Endothelial cell of umbilical vein (primary cell): ENCODE measurements at regions not wholly inside any gene's neighbourhood (a gene's known extent, or its start where the extent isn't known, plus 50 kb on each side); places are given as distances from the start of the nearest gene placed in this dataset.

ENCODE experiments used
- BruUV-seq: library from RNA; stranded (reverse); fragments of 400-500 nt; replicated peaks from 2 replicates; lab custom pipeline; 2021; lab: Mats Ljungman, UMichigan
- CTCF ChIA-PET: fragments of 300-600, 350-600 bp; sonication (Branson Sonifier 250); formaldehyde crosslinking; loops from one replicate; lab custom pipeline; 2021; ENCODE audit warnings: antibody characterized with exemption, inconsistent platforms; lab: Charles Lee
- POLR2A ChIA-PET: fragments of 300-600, 350-600 bp; sonication (Branson Sonifier 250); formaldehyde crosslinking; loops from one replicate; lab custom pipeline; 2021; ENCODE audit warnings: antibody characterized with exemption, inconsistent platforms; lab: Charles Lee
- DNase-seq: peaks from one replicate; pipeline ENCODE4 v3.0.0-alpha.2; 2011; ENCODE audit warnings: low read depth, low spot score
- FAIRE-seq: peaks from 2 replicates; lab custom pipeline; 2011; peaks lifted over from hg19 to GRCh38; lab: Jason Lieb, UNC
- H2AFZ ChIP-seq: 2 replicates; pipeline ENCODE4 v1.6.0; 2012; ENCODE audit warnings: low read depth, low read length, control low read depth, inconsistent platforms
- H3K27ac ChIP-seq: 2 replicates; pipeline ENCODE4 v1.5.1; 2011; ENCODE audit warnings: low read depth, mild to moderate bottlenecking, control low read depth, low read length, moderate library complexity; ENCODE audit not compliant: insufficient read depth
- H3K27me3 ChIP-seq, 2 experiments: 2 replicates each; pipeline versions ENCODE4 v1.6.0 to v1.6.1; 2011; ENCODE audit warnings: low read length in 2 of 2, mixed read lengths in 1 of 2; ENCODE audit not compliant: control insufficient read depth in 2 of 2, insufficient read depth in 2 of 2
- H3K36me3 ChIP-seq, 2 experiments: 2 replicates in 1 of 2; 3 replicates in 1 of 2; pipeline ENCODE4 v1.5.1; 2011; ENCODE audit warnings: low read length in 2 of 2, mild to moderate bottlenecking in 1 of 2, moderate library complexity in 1 of 2; ENCODE audit not compliant: control insufficient read depth in 2 of 2, insufficient read depth in 2 of 2; ENCODE audit errors: extremely low read depth in 1 of 2
- H3K4me1 ChIP-seq: 3 replicates; pipeline ENCODE4 v1.5.1; 2011; ENCODE audit warnings: mild to moderate bottlenecking, low read length; ENCODE audit not compliant: control insufficient read depth, insufficient read depth; ENCODE audit errors: extremely low read depth
- H3K4me2 ChIP-seq: 2 replicates; pipeline ENCODE4 v1.6.1; 2011; ENCODE audit warnings: low read length, control low read depth, mixed read lengths; ENCODE audit not compliant: insufficient read depth
- H3K4me3 ChIP-seq, 3 experiments: fragments of 200-600 bp in 1 of 3; sonication (generic), shearing (Covaris generic) in 1 of 3; replicated peaks in 1 of 3; 2 replicates each; pipeline ENCODE4 v1.5.1; 2011 to 2016; ENCODE audit warnings: control low read depth in 3 of 3, low read length in 3 of 3, mild to moderate bottlenecking in 2 of 3, inconsistent platforms in 1 of 3, low read depth in 1 of 3, moderate library complexity in 1 of 3; ENCODE audit not compliant: insufficient read depth in 1 of 3
- H3K79me2 ChIP-seq: 2 replicates; pipeline ENCODE4 v1.6.0; 2012; ENCODE audit warnings: low read length, inconsistent platforms; ENCODE audit not compliant: control insufficient read depth, insufficient read depth
- H3K9ac ChIP-seq: replicated peaks from 2 replicates; pipeline ENCODE3; 2011; ENCODE audit warnings: low read length, control low read depth; ENCODE audit not compliant: insufficient read depth; ENCODE audit errors: extremely low read depth
- H3K9me1 ChIP-seq: replicated peaks from 3 replicates; pipeline ENCODE4 v1.6.0; 2011; ENCODE audit warnings: mild to moderate bottlenecking, low read length; ENCODE audit not compliant: control insufficient read depth, insufficient read depth; ENCODE audit errors: extremely low read depth
- H3K9me3 ChIP-seq: replicated peaks from 2 replicates; pipeline ENCODE4 v1.5.1; 2012; ENCODE audit warnings: low read length, inconsistent platforms; ENCODE audit not compliant: control insufficient read depth, insufficient read depth
- H4K20me1 ChIP-seq: replicated peaks from 2 replicates; pipeline ENCODE3; 2011; ENCODE audit warnings: mild to moderate bottlenecking, low read length; ENCODE audit not compliant: control insufficient read depth, insufficient read depth; ENCODE audit errors: extremely low read depth
- EZH2 ChIP-seq: IDR thresholded peaks from 2 replicates; pipeline ENCODE4 v1.6.1; 2012; ENCODE audit warnings: borderline replicate concordance, low read depth, mild to moderate bottlenecking, moderate library complexity, low read length, inconsistent platforms; ENCODE audit not compliant: severe bottlenecking
- FOS ChIP-seq: IDR thresholded peaks from 2 replicates; pipeline ENCODE4 v1.6.1; 2011; ENCODE audit warnings: mild to moderate bottlenecking, low read length, moderate library complexity, borderline replicate concordance; ENCODE audit not compliant: insufficient read depth
- JUN ChIP-seq: IDR thresholded peaks from 2 replicates; pipeline ENCODE4 v1.6.1; 2011; ENCODE audit warnings: borderline replicate concordance, low read depth; ENCODE audit not compliant: insufficient read length, insufficient read depth
- MYC ChIP-seq: IDR thresholded peaks from one replicate; pipeline ENCODE4 v1.6.1; 2011; ENCODE audit warnings: mild to moderate bottlenecking, low read depth, low read length
- POLR2A ChIP-seq: IDR thresholded peaks from 2 replicates; pipeline ENCODE4 v1.6.1; 2012; ENCODE audit warnings: low read depth, mild to moderate bottlenecking, control low read depth, low read length
- POLR2AphosphoS5 ChIP-seq: IDR thresholded peaks from 2 replicates; pipeline ENCODE4 v1.6.1; 2012; ENCODE audit warnings: low read depth, mild to moderate bottlenecking, control low read depth, low read length, moderate library complexity; ENCODE audit not compliant: insufficient read depth
- dilution Hi-C: fragments of 300-500 bp; cut with MboI; formaldehyde crosslinking; loops from one replicate; pipeline ENCODE4 v1.15.0; 2019; ENCODE audit warnings: low sequenced_read_pairs; ENCODE audit not compliant: extremely low pct_ligation_motif_present
- intact Hi-C: fragments of 100-400 bp; cut with micrococcal nuclease; formaldehyde crosslinking; loops from one replicate; pipeline ENCODE4 v1.10.0; 2022
- TF ChIP-seq, protein P1 (sequence below), 2 donors: IDR thresholded peaks; 1 replicate in 1 of 2; 2 replicates in 1 of 2; pipeline ENCODE4 v1.5.1; 2011; ENCODE audit warnings: low read length in 2 of 2, mild to moderate bottlenecking in 2 of 2, moderate library complexity in 2 of 2, control low read depth in 1 of 2, inconsistent platforms in 1 of 2, low read depth in 1 of 2; ENCODE audit not compliant: insufficient read depth in 1 of 2; ENCODE audit errors: extremely low read depth in 1 of 2

DNA sequence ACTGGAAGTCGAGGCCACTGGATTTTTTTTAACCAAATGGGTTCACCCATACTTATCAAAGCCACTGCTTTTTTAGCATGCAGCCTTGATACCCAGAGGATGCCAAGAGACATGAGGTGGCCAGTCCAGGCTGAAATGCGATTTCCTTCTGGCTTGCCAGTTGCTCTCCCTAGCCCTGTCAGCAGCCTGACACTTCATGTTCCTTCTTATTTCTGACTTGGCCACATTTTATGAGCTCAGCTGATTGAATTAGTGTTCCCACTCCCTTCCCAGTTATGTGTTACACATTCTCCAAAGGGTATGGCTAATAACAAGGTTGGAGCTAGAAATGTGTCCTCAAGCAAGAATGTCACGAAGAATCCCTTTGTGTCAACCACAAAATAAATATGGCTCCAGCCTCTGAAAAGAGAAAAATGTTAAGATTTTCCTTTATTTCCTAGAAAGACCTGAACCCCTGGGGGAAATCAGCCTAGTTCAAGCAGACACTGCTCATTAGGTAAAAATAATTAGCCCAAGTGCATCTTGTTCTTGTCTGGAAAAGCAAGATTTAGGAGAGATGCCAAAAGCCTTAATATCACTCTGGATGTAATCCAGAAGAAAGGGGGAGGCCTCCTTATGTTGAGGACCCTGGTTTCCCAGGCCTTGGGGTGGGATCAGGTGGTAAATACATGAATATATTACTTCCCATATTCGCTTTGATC, 121.7 kb upstream of the TACR1 start:
- Histone ChIP-seq H3K79me2 (no peaks in the 10 kb centered on the region), H3K36me3 (no peaks in the 10 kb centered on the region), H3K9me3 (no peaks in the 10 kb centered on the region), H4K20me1 (no peaks in the 10 kb centered on the region), H2AFZ (no peak overlapping the region), H3K4me3 (no peak overlapping the region), H3K4me2 (no peak overlapping the region), H3K4me1 (no peaks in the 10 kb centered on the region), H3K27me3 (no peaks in the 10 kb centered on the region), H3K9me1 (no peaks in the 10 kb centered on the region), H3K9ac (no peak overlapping the region), H3K27ac (no peak overlapping the region)
- TF ChIP-seq JUN, result no peak
- TF ChIP-seq POLR2A, result no peak
- TF ChIP-seq, protein P1, sequence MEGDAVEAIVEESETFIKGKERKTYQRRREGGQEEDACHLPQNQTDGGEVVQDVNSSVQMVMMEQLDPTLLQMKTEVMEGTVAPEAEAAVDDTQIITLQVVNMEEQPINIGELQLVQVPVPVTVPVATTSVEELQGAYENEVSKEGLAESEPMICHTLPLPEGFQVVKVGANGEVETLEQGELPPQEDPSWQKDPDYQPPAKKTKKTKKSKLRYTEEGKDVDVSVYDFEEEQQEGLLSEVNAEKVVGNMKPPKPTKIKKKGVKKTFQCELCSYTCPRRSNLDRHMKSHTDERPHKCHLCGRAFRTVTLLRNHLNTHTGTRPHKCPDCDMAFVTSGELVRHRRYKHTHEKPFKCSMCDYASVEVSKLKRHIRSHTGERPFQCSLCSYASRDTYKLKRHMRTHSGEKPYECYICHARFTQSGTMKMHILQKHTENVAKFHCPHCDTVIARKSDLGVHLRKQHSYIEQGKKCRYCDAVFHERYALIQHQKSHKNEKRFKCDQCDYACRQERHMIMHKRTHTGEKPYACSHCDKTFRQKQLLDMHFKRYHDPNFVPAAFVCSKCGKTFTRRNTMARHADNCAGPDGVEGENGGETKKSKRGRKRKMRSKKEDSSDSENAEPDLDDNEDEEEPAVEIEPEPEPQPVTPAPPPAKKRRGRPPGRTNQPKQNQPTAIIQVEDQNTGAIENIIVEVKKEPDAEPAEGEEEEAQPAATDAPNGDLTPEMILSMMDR (IDR thresholded peaks at IDR 0.05; ENCODE audit: extremely low read depth in 1 of 2, insufficient read depth in 1 of 2, low read depth in 1 of 2, low read length in 2 of 2), result no peak
- no peak for TF ChIP-seq FOS
- no peak for TF ChIP-seq POLR2AphosphoS5
- no peak for TF ChIP-seq MYC
- CTCF ChIA-PET, result no interaction called here
- intact Hi-C loops, result no loop called here
- POLR2A ChIA-PET, result no interaction called here
- FAIRE-seq (no peak), DNase-seq (no peak)
- no TSS peak for BruUV-seq
- dilution Hi-C loops, result no loop called here

DNA sequence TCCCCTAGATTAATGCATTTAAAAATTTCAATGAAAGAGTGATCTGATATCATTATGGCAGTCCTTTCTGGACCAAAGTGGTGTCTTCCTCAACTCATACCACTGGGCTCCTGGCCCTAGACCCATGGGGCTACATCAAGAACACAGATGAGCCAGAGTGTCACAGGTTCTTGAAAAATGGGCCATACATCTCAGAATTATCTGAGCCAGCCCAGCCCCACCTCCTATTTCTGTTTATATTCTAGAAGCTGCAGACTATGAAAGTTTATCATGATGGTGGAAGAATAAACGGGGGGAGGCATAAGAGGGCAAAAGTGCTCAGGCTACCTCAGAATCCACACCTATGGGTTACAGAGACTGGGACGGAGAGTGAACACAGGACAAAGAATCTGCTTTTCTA, 120.6 kb upstream of the TACR1 start:
- ChIA-PET CTCF (no interaction called here), POLR2A (no interaction called here)
- no peaks in the 10 kb centered on the region for H3K36me3 ChIP-seq
- intact Hi-C loops, result no loop called here
- H3K9ac ChIP-seq, result no peak overlapping the region
- H3K79me2 ChIP-seq, result no peaks in the 10 kb centered on the region
- H2AFZ ChIP-seq, result no peak overlapping the region
- H3K27me3 ChIP-seq, result no peaks in the 10 kb centered on the region
- H4K20me1 ChIP-seq, result no peaks in the 10 kb centered on the region
- BruUV-seq, result no TSS peak
- TF ChIP-seq FOS (no peak), EZH2 (no peak)
- TF ChIP-seq, protein P1 (IDR thresholded peaks at IDR 0.05; ENCODE audit: extremely low read depth in 1 of 2, insufficient read depth in 1 of 2, low read depth in 1 of 2, low read length in 2 of 2), result no peak
- FAIRE-seq (no peak), DNase-seq (no peak)
- no peak overlapping the region for H3K4me3 ChIP-seq
- no peaks in the 10 kb centered on the region for H3K9me1 ChIP-seq
- H3K9me3 ChIP-seq, result no peaks in the 10 kb centered on the region
- no peaks in the 10 kb centered on the region for H3K4me1 ChIP-seq
- no peak overlapping the region for H3K27ac ChIP-seq
- H3K4me2 ChIP-seq, result no peak overlapping the region
- dilution Hi-C loops, result no loop called here
